OCI-LY1 (cell line): ENCODE measurements at regions not wholly inside any gene's neighbourhood (a gene's known extent, or its start where the extent isn't known, plus 50 kb on each side); places are given as distances from the start of the nearest gene placed in this dataset.

Source experiments
- H2AFZ ChIP-seq: fragments of 200-600 bp; sonication (generic), shearing (Covaris generic); 2 replicates; pipeline ENCODE4 v1.6.0; 2014; ENCODE audit warnings: antibody characterized with exemption, mild to moderate bottlenecking, low read length
- H3F3A ChIP-seq: fragments of 200-600 bp; sonication (generic), shearing (Covaris generic); 2 replicates; pipeline ENCODE4 v1.6.0; 2014; ENCODE audit warnings: mild to moderate bottlenecking, antibody characterized with exemption, low read length, moderate library complexity; ENCODE audit not compliant: insufficient read depth
- H3K27ac ChIP-seq: fragments of 200-600 bp; sonication (generic); 2 replicates; pipeline ENCODE4 v1.5.1; 2014; ENCODE audit warnings: low read length, mixed run types, mild to moderate bottlenecking, low read depth; ENCODE audit not compliant: poor library complexity, severe bottlenecking
- H3K27me3 ChIP-seq: fragments of 200-600 bp; sonication (generic); 2 replicates; pipeline ENCODE4 v1.6.0; 2014; ENCODE audit warnings: antibody characterized with exemption, mild to moderate bottlenecking, low read length, moderate library complexity; ENCODE audit not compliant: insufficient read depth
- H3K36me3 ChIP-seq: fragments of 200-600 bp; sonication (generic); 2 replicates; pipeline ENCODE4 v1.6.1; 2014; ENCODE audit warnings: mild to moderate bottlenecking, antibody characterized with exemption, low read length, moderate library complexity, mixed read lengths; ENCODE audit not compliant: insufficient read depth
- H3K4me1 ChIP-seq: fragments of 200-600 bp; sonication (generic); 2 replicates; pipeline ENCODE4 v1.5.1; 2014; ENCODE audit warnings: mild to moderate bottlenecking, low read length, moderate library complexity; ENCODE audit not compliant: insufficient read depth, severe bottlenecking
- H3K4me2 ChIP-seq: fragments of 200-600 bp; sonication (generic), shearing (Covaris generic); 2 replicates; pipeline ENCODE4 v1.6.1; 2014; ENCODE audit warnings: low read length
- H3K4me3 ChIP-seq: fragments of 200-600 bp; sonication (generic); 2 replicates; pipeline ENCODE4 v1.5.1; 2014; ENCODE audit warnings: low read length, low read depth, mild to moderate bottlenecking, mixed read lengths; ENCODE audit not compliant: poor library complexity, severe bottlenecking
- H3K79me2 ChIP-seq: fragments of 200-600 bp; shearing (Covaris generic); 2 replicates; pipeline ENCODE4 v1.6.1; 2016; ENCODE audit warnings: mixed run types, low read length, mixed read lengths; ENCODE audit not compliant: insufficient read depth
- H3K9ac ChIP-seq: fragments of 200-600 bp; sonication (generic), shearing (Covaris generic); 2 replicates; pipeline ENCODE4 v1.6.1; 2014; ENCODE audit warnings: mild to moderate bottlenecking, low read length, mixed read lengths
- H3K9me2 ChIP-seq: fragments of 200-600 bp; sonication (generic), shearing (Covaris generic); 2 replicates; pipeline ENCODE4 v1.6.1; 2014; ENCODE audit warnings: low read depth, mild to moderate bottlenecking, low read length, mixed read lengths
- H3K9me3 ChIP-seq: fragments of 200-600 bp; shearing (Covaris generic); 2 replicates; pipeline ENCODE4 v1.6.1; 2014; ENCODE audit warnings: low read length, mixed read lengths
- H4K20me1 ChIP-seq: fragments of 200-600 bp; sonication (generic), shearing (Covaris generic); 2 replicates; pipeline ENCODE4 v1.6.0; 2016; ENCODE audit warnings: mild to moderate bottlenecking, low read length; ENCODE audit not compliant: insufficient read depth
- CTCF ChIP-seq: fragments of 200-600 bp; sonication (generic), shearing (Covaris generic); IDR thresholded peaks from 2 replicates; pipeline ENCODE4 v1.5.1; 2017; ENCODE audit warnings: mild to moderate bottlenecking, antibody characterized with exemption, low read length, moderate library complexity, mixed read lengths
- EZH2 ChIP-seq: fragments of 200-600 bp; sonication (generic), shearing (Covaris generic); IDR thresholded peaks from 2 replicates; pipeline ENCODE4 v1.8.0; 2017; ENCODE audit warnings: borderline replicate concordance, mixed run types, mild to moderate bottlenecking, antibody characterized with exemption, low read length, moderate library complexity, mixed read lengths

GRCh38 chr3:99357131-99357530 lies 281.3 kb upstream of the COL8A1 start:
- Histone ChIP-seq H2AFZ (no peak overlapping the region), H3F3A (no peaks in the 10 kb centered on the region), H3K9me3 (no peaks in the 10 kb centered on the region), H3K36me3 (no peaks in the 10 kb centered on the region), H3K4me1 (no peaks in the 10 kb centered on the region), H3K9me2 (no peaks in the 10 kb centered on the region), H3K79me2 (no peaks in the 10 kb centered on the region), H3K27me3 (no peaks in the 10 kb centered on the region), H3K4me3 (no peak overlapping the region), H4K20me1 (no peaks in the 10 kb centered on the region), H3K4me2 (no peak overlapping the region), H3K27ac (no peak overlapping the region), H3K9ac (no peak overlapping the region)
- TF ChIP-seq EZH2 (no peak), CTCF (no peak)

GRCh38 chr3:99356696-99357095 lies 281.7 kb upstream of the COL8A1 start:
- Histone ChIP-seq H3K4me1 (no peaks in the 10 kb centered on the region), H3K9ac (no peak overlapping the region), H3K4me2 (no peak overlapping the region), H3K9me2 (no peaks in the 10 kb centered on the region), H3K36me3 (no peaks in the 10 kb centered on the region), H3K79me2 (no peaks in the 10 kb centered on the region), H4K20me1 (no peaks in the 10 kb centered on the region), H2AFZ (no peak overlapping the region), H3K9me3 (no peaks in the 10 kb centered on the region), H3K27me3 (no peaks in the 10 kb centered on the region), H3K4me3 (no peak overlapping the region), H3F3A (no peaks in the 10 kb centered on the region), H3K27ac (no peak overlapping the region)
- TF ChIP-seq CTCF (no peak), EZH2 (no peak)

- no peaks in the 10 kb centered on the region for H3F3A ChIP-seq
- H3K4me2 ChIP-seq = no peak overlapping the region
- no peak overlapping the region for H3K9ac ChIP-seq
- H3K9me3 ChIP-seq = no peaks in the 10 kb centered on the region
- no peaks in the 10 kb centered on the region for H3K9me2 ChIP-seq
- H4K20me1 ChIP-seq = no peaks in the 10 kb centered on the region
- H3K27me3 ChIP-seq = no peaks in the 10 kb centered on the region
- no peaks in the 10 kb centered on the region for H3K4me1 ChIP-seq
- TF ChIP-seq CTCF = no peak
- TF ChIP-seq EZH2 = no peak
- H3K36me3 ChIP-seq = no peaks in the 10 kb centered on the region
- H3K4me3 ChIP-seq = no peak overlapping the region
- H3K27ac ChIP-seq = no peak overlapping the region
- H2AFZ ChIP-seq = no peak overlapping the region
- H3K79me2 ChIP-seq = no peaks in the 10 kb centered on the region
Measured at GRCh38 chr3:99355465-99355864, 282.9 kb upstream of the COL8A1 start.
